CD4-positive, alpha-beta T cell treated with Interleukin-15 for 1 hour (primary cell): ENCODE measurements at regions not wholly inside any gene's neighbourhood (a gene's known extent, or its start where the extent isn't known, plus 50 kb on each side); places are given as distances from the start of the nearest gene placed in this dataset.
"Not testable (repeated sequence)": the region's sequence is repeated elsewhere in the genome, so short reads cannot be mapped to it uniquely, and the experiment has no call there.

ENCODE experiments used
- DNase-seq: peaks from one replicate; pipeline ENCODE4 v3.0.0-alpha.2; 2020

- DNase-seq, result no peak
These were observed 79.1 kb upstream of the MAN1A1 start for GRCh38 chr6:119428633-119429032.

GRCh38 chr6:119426619-119427018, 77.1 kb upstream of the MAN1A1 start:
- DNase-seq, result no peak

GRCh38 chr6:119423996-119424395, 74.4 kb upstream of the MAN1A1 start:
- DNase-seq, result no peak

- not testable (repeated sequence) for DNase-seq
These were observed 68.5 kb upstream of the MAN1A1 start for GRCh38 chr6:119418084-119418483.

- no peak for DNase-seq
These were observed 57.6 kb upstream of the MAN1A1 start for GRCh38 chr6:119407156-119407555.

GRCh38 chr6:119405114-119405513, 55.6 kb upstream of the MAN1A1 start:
- DNase-seq, result not testable (repeated sequence)
